Tibial nerve (tissue), 4 donors: ENCODE measurements at regions not wholly inside any gene's neighbourhood (a gene's known extent, or its start where the extent isn't known, plus 50 kb on each side); places are given as distances from the start of the nearest gene placed in this dataset.
"Not testable (repeated sequence)": the region's sequence is repeated elsewhere in the genome, so short reads cannot be mapped to it uniquely, and the experiment has no call there.

Experiments used
- CTCF ChIP-seq, 5 experiments: fragments of 200-600 bp in 3 of 5; fragments of 450-650 bp in 2 of 5; sonication (generic) in 3 of 5; IDR thresholded peaks; one replicate each; pipeline ENCODE4 v1.5.1; 2016 to 2019; ENCODE audit warnings: antibody characterized with exemption in 5 of 5, mild to moderate bottlenecking in 3 of 5, moderate library complexity in 2 of 5
- EP300 ChIP-seq, 2 donors: sonication (generic); formaldehyde crosslinking; IDR thresholded peaks; one replicate each; pipeline ENCODE4 v1.6.1; 2017; ENCODE audit warnings: antibody characterized with exemption in 2 of 2, mild to moderate bottlenecking in 1 of 2
- POLR2A ChIP-seq, 2 donors: fragments of 450-650 bp; IDR thresholded peaks; one replicate each; pipeline ENCODE4 v1.6.1; 2017; ENCODE audit warnings: antibody characterized with exemption in 2 of 2, mild to moderate bottlenecking in 2 of 2, moderate library complexity in 2 of 2

- TF ChIP-seq CTCF, POLR2A, EP300 (IDR thresholded peaks at IDR 0.05): not testable (repeated sequence)
Observed at GRCh38 chr3:75431120-75431519, 233.0 kb upstream of the FRG2C start.
